GM12874 (cell line): ENCODE measurements at regions not wholly inside any gene's neighbourhood (a gene's known extent, or its start where the extent isn't known, plus 50 kb on each side); places are given as distances from the start of the nearest gene placed in this dataset.

Source experiments
- CTCF ChIP-seq: IDR thresholded peaks from 2 replicates; pipeline ENCODE4 v1.5.1; 2011; ENCODE audit warnings: low read depth, mild to moderate bottlenecking, control low read depth, low read length, moderate library complexity; ENCODE audit not compliant: insufficient read depth

- no peak for TF ChIP-seq CTCF
Measured at GRCh38 chr21:15462092-15462491, 267.7 kb upstream of the USP25 start.

GRCh38 chr21:15466329-15466728 is 263.5 kb upstream of the USP25 start:
- no peak for TF ChIP-seq CTCF

GRCh38 chr21:15468368-15468767 is 261.4 kb upstream of the USP25 start:
- TF ChIP-seq CTCF = no peak

GRCh38 chr21:15472108-15473040 is 257.4 kb upstream of the USP25 start:
- no peak for TF ChIP-seq CTCF

- TF ChIP-seq CTCF = no peak
Measured at GRCh38 chr21:15480160-15480559, 249.6 kb upstream of the USP25 start.

GRCh38 chr21:15483138-15483780 is 246.5 kb upstream of the USP25 start:
- peak; percentile 83 for TF ChIP-seq CTCF

- no peak for TF ChIP-seq CTCF
Measured at GRCh38 chr21:15486460-15487195, 243.2 kb upstream of the USP25 start.
